Gastrocnemius medialis (tissue), 4 donors: ENCODE measurements at regions not wholly inside any gene's neighbourhood (a gene's known extent, or its start where the extent isn't known, plus 50 kb on each side); places are given as distances from the start of the nearest gene placed in this dataset.

Source experiments
- CTCF ChIP-seq, 5 experiments: fragments of 450-650 bp in 3 of 5; fragments of 200-600 bp in 2 of 5; sonication (generic) in 2 of 5; IDR thresholded peaks in 4 of 5; conservative IDR thresholded peaks in 1 of 5; 1 replicate in 4 of 5; 2 replicates in 1 of 5; pipeline ENCODE4 v1.5.1; 2016 to 2019; ENCODE audit warnings: antibody characterized with exemption in 5 of 5, mild to moderate bottlenecking in 3 of 5, moderate library complexity in 3 of 5
- POLR2A ChIP-seq, 2 donors: fragments of 450-650 bp; IDR thresholded peaks; one replicate each; pipeline ENCODE4 v1.6.1; 2017; ENCODE audit warnings: antibody characterized with exemption in 2 of 2, mild to moderate bottlenecking in 2 of 2, moderate library complexity in 2 of 2

GRCh38 chr6:97450087-97450486, 167.1 kb upstream of the MMS22L start:
- no peak for TF ChIP-seq CTCF (IDR thresholded peaks at IDR 0.05 in 4 of 5, conservative IDR thresholded peaks at IDR 0.05 in 1 of 5)
- TF ChIP-seq POLR2A (IDR thresholded peaks at IDR 0.05): no peak
